Fibroblast of skin of left quadriceps (primary cell): ENCODE measurements at regions not wholly inside any gene's neighbourhood (a gene's known extent, or its start where the extent isn't known, plus 50 kb on each side); places are given as distances from the start of the nearest gene placed in this dataset.
"Not testable (repeated sequence)": the region's sequence is repeated elsewhere in the genome, so short reads cannot be mapped to it uniquely, and the experiment has no call there.

ENCODE experiments used
- DNase-seq, 2 experiments: peaks; one replicate each; pipeline ENCODE4 v3.0.0-alpha.2; 2013; ENCODE audit warnings: low read depth in 2 of 2

- not testable (repeated sequence) for DNase-seq
These were observed 2805.9 kb downstream of the RPIA start for GRCh38 chr2:91497129-91498064.

DNA sequence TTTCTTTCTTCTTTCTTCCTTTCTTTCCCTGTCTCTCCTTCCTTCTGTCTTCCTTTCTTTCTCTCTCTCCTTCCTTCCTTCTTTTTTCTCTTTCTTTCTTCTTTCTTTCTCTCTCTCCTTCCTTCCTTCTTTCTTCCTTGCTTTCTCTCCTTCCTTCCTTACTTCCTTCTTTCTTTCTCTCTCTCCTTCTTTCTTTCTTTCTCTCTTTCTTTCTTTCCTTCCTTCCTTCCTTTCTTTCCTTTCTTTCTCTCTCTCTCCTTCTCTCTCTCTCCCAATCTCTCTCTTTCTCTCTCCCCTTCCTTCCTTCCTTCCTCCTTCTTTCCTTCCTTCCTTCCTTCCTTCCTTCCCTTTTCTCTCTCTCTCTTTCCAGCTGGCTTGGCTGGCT, 2806.6 kb downstream of the RPIA start:
- DNase-seq = not testable (repeated sequence)

DNA sequence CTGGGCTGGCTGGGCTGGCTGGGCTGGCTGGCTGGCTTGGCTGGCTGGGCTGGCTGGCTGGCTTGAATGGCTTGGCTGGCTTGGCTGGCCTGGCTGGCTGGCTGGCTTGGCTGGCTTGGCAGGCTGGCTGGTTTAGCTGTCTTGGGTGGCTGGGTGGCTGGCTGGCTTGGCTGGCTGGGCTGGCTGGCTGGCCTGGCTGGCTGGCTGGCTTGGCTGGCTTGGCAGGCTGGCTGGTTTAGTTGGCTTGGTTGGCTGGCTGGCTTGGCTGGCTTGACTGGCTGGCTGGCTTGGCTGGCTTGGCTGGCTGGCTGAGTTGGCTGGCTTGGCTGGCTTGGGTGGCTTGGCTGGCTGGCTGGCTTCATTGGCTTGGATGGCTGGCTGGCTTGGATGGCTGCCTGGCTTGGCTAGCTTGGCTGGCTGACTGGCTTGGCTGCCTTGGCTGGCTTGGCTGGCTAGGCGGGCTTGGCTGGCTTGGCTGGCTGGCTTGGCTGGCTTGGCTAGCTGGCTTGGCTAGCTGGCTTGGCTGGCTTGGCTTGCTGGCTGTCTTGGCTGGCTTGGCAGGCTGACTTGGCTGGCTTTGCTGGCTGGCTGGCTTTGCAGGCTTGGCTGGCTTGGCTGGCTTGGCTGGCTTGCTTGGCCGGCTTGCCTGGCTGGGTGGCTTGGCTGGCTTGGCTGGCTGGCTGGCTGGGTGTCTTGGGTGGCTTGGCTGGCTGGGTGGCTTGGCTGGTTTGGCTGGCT, 2807.2 kb downstream of the RPIA start:
- DNase-seq = not testable (repeated sequence)

DNA sequence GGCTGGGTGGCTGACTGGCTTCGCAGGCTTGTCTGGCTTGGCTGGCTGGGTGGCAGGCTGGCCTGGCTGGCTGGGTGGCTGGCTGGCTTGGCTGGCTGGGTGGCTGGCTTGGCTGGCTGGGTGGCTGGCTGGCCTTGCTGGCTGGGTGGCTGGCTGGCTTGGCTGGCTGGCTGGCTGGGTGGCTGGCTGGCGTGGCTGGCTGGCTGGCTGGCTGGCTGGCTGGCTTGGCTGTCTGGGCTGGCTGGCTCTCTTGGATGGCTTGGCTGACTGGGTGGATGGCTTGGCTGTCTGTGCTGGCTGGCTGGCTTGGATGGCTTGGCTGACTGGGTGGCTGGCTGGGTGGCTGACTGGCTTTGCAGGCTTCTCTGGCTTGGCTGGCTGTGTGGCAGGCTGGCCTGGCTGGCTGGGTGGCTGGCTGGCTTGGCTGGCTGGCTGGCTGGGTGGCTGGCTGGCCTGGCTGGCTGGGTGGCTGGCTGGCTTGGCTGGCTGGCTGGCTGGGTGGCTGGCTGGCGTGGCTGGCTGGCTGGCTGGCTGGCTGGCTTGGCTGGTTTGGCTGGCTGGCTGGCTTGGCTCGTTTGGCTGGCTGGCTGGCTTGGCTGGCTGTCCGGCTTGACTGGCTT, 2808.1 kb downstream of the RPIA start:
- not testable (repeated sequence) for DNase-seq

DNA sequence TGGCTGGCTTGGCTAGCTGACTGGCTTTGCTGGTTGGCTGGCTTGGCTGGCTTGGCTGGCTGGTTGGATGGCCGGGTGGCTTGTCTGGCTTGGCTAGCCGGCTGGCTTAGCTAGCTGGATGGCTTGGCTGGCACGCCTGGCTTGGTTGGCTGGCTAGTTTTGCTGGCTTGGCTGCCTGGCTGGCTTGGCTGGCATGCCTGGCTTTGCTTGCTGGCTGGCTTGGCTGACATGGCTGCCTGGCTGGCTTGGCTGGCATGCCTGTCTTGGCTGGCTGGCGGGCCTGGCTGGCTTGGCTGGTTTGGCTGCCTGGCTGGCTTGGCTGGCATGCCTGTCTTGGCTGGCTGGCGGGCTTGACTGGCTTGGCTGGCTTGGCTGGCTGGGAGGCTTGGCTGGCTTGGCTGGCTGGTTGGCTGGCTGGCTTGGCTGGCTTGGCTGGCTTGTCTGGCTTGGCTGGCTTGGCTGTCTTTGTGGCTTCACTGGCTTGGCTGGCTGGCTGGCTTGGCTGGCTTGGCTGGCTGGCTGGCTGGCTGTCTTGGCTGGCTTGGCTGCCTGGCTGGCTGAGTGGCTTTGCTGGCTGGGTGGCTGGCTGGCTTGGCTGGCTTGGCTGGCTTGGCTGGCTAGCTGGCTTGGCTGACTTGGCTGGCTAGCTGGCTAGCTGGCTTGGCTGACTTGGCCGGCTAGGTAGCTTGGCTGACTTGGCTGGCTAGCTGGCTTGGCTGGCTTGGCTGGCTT, 2808.9 kb downstream of the RPIA start:
- DNase-seq = not testable (repeated sequence)

DNA sequence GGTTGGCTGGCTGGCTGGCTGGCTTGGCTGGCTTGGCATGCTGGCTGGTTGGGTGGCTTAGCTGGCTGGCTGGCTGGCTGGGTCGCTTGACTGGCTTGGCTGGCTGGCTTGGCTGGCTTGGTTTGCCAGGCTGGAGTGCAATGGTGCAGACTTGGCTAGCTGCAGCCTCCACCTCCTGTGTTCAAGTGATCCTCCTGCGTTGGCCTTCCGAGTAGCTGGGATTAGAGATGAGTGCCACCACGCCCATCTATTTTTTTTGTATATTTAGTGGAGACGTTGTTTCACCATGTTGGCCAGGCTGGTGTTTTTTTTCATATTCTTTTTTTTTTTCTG, 2809.5 kb downstream of the RPIA start:
- DNase-seq = not testable (repeated sequence)

DNA sequence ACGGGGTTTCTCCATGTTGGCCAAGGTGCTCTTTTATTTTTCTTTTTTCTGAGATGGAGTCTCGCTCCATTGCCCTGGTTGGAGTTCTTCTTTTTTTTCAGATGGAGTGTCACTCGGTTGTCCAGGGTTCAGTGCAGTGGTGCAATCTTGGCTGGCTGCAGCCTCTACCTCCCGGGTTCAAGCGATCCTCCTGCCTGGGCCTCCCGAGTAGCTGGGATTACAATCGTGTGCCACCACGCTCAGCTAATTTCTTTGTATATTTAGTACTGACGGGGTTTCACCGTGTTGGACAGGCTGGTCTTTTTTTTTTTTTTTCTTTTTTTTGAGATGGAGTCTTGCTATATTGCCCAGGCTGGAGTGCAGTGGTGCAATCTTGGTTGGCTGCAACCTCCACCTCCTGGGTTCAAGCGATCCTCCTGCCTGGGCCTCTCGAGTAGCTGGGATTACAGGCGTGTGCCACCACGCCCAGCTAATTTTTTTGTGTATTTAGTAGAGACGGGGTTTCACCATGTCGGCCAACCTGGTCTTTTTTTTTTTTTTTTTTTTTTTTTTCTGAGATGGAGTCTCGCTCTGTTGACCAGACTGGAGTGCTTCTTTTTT, 2810.1 kb downstream of the RPIA start:
- DNase-seq = not testable (repeated sequence)

DNA sequence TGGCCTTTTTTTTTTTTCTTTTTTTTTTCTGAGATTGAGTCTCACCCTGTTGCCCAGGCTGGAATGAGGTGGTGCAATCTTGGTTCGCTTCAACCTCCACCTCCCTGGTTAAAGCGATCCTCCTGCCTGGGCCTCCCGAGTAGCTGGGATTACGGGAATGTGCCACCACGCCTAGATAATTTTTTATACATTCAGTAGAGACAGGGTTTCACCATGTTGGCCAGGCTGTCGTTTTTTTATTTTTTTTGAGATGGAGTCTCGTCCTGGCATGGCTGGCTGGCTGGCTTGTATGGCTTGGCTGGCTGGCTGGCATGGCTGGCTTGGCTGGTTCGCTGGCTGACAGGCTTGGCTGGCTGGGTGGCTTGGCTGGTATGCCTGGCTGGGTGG, 2812.1 kb downstream of the RPIA start:
- not testable (repeated sequence) for DNase-seq

DNA sequence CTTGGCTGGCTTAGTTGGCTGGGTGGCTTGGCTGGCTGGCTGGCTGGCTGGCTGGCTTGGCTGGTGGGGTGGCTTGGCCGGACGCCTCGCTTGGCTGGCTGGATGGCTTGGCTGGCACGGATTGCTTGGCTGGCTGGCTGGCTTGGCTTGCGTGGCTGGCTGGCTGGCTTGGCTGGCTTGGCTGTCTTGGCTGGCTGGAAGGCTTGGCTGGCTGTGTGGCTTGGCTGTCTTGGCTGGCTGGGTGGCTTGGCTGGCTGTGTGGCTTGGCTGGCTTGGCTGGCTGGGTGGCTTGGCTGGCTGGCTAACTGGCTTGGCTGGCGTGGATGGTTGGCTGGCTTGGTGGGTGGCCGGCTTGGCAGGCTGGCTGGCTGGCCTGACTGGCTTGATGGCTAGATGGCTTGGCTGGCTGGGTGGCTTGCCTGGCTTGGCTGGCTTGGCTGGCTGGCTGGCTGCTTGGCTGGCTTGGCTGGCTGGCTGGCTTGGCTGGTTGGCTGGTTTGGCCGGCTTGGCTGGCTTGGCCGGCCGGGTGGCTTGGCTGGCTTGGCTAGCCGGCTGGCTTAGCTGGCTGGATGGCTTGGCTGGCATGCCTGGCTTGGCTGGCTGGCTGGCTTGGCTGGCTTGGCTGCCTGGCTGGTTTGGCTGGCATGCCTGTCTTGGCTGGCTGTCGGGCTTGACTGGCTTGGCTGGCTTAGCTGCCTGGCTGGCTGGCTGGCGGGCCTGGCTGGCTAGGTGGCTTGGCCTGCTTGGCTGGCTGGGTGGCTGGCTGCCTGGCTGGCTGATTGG, 2812.7 kb downstream of the RPIA start:
- DNase-seq = not testable (repeated sequence)

DNA sequence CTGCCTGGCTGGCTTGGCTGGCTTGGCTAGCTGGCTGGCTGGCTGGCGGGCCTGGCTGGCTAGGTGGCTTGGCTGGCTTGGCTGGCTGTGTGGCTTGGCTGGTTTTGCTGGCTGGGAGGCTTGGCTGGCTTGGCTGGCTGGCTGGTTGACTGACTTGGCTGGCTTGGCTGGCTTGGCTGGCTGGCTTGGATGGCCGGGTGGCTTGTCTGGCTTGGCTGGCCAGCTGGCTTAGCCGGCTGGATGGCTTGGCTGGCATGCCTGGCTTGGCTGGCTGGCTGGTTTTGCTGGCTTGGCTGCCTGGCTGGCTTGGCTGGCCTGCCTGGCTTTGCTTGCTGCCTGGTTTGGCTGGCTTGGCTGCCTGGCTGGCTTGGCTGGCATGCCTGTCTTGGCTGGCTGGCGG, 2817.3 kb downstream of the RPIA start:
- not testable (repeated sequence) for DNase-seq

DNA sequence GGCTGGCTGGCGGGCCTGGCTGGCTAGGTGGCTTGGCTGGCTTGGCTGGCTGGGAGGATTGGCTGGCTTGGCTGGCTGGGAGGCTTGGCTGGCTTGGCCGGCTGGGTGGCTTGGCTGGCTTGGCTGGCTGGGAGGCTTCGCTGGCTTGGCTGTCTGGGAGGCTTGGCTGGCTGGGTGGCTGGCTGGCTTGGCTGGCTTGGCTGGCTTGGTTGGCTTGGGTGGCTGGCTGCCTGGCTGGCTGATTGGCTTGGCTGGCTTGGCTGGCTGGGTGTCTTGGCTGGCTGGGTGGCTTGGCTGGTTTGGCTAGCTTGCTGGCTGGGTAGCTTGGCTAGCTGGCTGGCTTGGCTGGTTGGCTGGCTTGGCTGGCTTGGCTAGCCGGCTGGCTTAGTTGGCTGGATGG, 2817.8 kb downstream of the RPIA start:
- DNase-seq = not testable (repeated sequence)

GRCh38 chr2:91511166-91511565, 2819.7 kb downstream of the RPIA start:
- not testable (repeated sequence) for DNase-seq

DNA sequence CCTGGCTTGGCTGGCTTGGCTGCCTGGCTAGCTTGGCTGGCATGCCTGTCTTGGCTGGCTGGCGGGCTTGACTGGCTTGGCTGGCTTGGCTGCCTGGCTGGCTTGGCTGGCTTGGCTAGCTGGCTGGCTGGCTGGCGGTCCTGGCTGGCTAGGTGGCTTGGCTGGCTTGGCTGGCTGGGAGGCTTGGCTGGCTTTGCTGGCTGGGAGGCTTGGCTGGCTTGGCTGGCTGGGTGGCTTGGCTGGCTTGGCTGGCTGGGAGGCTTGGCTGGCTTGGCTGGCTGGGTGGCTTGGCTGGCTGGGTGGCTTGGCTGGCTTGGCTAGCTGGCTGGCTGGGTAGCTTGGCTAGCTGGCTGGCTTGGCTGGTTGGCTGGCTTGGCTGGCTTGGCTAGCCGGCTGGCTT, 2824.5 kb downstream of the RPIA start:
- not testable (repeated sequence) for DNase-seq

DNA sequence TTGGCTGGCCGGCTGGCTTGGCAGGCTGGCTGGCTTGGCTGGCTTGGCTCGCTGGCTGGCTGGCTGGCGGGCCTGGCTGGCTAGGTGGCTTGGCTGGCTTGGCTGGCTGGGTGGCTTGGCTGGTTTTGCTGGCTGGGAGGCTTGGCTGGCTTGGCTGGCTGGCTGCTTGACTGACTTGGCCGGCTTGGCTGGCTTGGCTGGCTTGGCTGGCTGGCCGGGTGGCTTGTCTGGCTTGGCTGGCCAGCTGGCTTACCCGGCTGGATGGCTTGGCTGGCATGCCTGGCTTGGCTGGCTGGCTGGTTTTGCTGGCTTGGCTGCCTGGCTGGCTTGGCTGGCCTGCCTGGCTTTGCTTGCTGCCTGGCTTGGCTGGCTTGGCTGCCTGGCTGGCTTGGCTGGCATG, 2825.2 kb downstream of the RPIA start:
- DNase-seq = not testable (repeated sequence)

DNA sequence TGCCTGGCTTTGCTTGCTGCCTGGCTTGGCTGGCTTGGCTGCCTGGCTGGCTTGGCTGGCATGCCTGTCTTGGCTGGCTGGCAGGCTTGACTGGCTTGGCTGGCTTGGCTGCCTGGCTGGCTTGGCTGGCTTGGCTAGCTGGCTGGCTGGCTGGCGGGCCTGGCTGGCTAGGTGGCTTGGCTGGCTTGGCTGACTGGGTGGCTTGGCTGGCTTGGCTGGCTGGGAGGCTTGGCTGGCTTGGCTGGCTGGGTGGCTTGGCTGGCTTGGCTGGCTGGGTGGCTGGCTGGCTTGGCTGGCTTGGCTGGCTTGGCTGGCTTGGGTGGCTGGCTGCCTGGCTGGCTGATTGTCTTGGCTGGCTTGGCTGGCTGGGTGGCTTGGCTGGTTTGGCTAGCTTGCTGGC, 2826.4 kb downstream of the RPIA start:
- DNase-seq = not testable (repeated sequence)

DNA sequence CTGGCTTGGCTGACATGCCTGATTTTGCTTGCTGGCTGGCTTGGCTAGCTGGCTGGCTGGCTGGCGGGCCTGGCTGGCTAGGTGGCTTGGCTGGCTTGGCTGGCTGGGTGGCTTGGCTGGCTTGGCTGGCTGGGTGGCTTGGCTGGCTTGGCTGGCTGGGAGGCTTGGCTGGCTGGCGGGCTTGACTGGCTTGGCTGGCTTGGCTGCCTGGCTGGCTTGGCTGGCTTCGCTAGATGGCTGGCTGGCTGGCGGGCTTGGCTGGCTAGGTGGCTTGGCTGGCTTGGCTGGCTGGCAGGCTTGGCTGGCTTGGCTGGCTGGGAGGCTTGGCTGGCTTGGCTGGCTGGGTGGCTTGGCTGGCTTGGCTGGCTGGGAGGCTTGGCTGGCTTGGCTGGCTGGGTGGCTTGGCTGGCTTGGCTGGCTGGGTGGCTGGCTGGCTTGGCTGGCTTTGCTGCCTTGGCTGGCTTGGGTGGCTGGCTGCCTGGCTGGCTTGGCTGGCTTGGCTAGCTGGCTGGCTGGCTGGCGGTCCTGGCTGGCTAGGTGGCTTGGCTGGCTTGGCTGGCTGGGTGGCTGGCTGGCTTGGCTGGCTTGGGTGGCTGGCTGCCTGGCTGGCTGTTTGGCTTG, 2827.0 kb downstream of the RPIA start:
- not testable (repeated sequence) for DNase-seq

DNA sequence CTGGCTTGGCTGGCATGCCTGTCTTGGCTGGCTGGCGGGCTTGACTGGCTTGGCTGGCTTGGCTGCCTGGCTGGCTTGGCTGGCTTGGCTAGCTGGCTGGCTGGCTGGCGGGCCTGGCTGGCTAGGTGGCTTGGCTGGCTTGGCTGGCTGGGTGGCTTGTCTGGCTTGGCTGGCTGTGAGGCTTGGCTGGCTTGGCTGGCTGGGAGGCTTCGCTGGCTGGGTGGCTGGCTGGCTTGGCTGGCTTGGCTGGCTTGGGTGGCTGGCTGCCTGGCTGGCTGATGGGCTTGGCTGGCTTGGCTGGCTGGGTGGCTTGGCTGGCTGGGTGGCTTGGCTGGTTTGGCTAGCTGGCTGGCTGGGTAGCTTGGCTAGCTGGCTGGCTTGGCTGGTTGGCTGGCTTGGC, 2827.9 kb downstream of the RPIA start:
- not testable (repeated sequence) for DNase-seq

- DNase-seq = not testable (repeated sequence)
These were observed 2828.4 kb downstream of the RPIA start for GRCh38 chr2:91519914-91520313.

DNA sequence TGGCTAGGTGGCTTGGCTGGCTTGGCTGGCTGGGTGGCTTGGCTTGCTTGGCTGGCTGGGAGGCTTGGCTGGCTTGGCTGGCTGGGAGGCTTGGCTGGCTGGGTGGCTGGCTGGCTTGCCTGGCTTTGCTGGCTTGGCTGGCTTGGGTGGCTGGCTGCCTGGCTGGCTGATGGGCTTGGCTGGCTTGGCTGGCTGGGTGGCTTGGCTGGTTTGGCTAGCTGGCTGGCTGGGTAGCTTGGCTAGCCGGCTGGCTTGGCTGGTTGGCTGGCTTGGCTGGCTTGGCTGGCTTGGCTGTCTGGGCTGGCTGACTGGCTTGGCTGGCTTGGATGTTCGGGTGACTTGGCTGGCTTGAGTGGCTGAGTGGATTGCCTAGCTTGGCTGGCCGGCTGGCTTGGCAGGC, 2829.1 kb downstream of the RPIA start:
- not testable (repeated sequence) for DNase-seq

- DNase-seq = not testable (repeated sequence)
These were observed 2829.6 kb downstream of the RPIA start for GRCh38 chr2:91520972-91521535.
